MM.1S (cell line): ENCODE measurements at regions not wholly inside any gene's neighbourhood (a gene's known extent, or its start where the extent isn't known, plus 50 kb on each side); places are given as distances from the start of the nearest gene placed in this dataset.

Experiments used
- DNase-seq: peaks from one replicate; pipeline ENCODE4 v3.0.0-alpha.2; 2015
- H2AFZ ChIP-seq: fragments of 300-600 bp; sonication (generic); 2 replicates; pipeline ENCODE4 v1.6.0; 2016; ENCODE audit warnings: antibody characterized with exemption, low read length
- H3F3A ChIP-seq: fragments of 300-600 bp; sonication (generic); 2 replicates; pipeline ENCODE4 v1.6.1; 2016; ENCODE audit warnings: mild to moderate bottlenecking, antibody characterized with exemption, low read length, moderate library complexity, mixed read lengths; ENCODE audit not compliant: insufficient read depth
- H3K27ac ChIP-seq: fragments of 300-600 bp; sonication (generic); 2 replicates; pipeline ENCODE4 v1.5.1; 2016; ENCODE audit warnings: mild to moderate bottlenecking, low read length
- H3K27me3 ChIP-seq: fragments of 300-600 bp; sonication (generic); replicated peaks from 2 replicates; pipeline ENCODE4 v1.6.0; 2016; ENCODE audit warnings: low read length; ENCODE audit not compliant: insufficient read depth
- H3K36me3 ChIP-seq: fragments of 300-600 bp; sonication (generic); replicated peaks from 2 replicates; pipeline ENCODE4 v1.6.1; 2016; ENCODE audit warnings: mild to moderate bottlenecking, low read length, mixed read lengths; ENCODE audit not compliant: insufficient read depth
- H3K4me1 ChIP-seq: fragments of 300-600 bp; sonication (generic); 2 replicates; pipeline ENCODE4 v1.6.1; 2016; ENCODE audit warnings: low read length, mixed read lengths
- H3K4me2 ChIP-seq: fragments of 300-600 bp; sonication (generic); 2 replicates; pipeline ENCODE4 v1.6.0; 2016; ENCODE audit warnings: low read depth, low read length
- H3K4me3 ChIP-seq: fragments of 300-600 bp; sonication (generic); 2 replicates; pipeline ENCODE4 v1.5.1; 2016; ENCODE audit warnings: low read length, mixed read lengths
- H3K79me2 ChIP-seq: fragments of 300-600 bp; sonication (generic); 2 replicates; pipeline ENCODE4 v1.6.1; 2016; ENCODE audit warnings: mixed run types, low read length, mixed read lengths
- H3K9ac ChIP-seq: fragments of 300-600 bp; sonication (generic); 2 replicates; pipeline ENCODE4 v1.6.1; 2016; ENCODE audit warnings: low read length, mixed read lengths
- H3K9me2 ChIP-seq: fragments of 300-600 bp; sonication (generic); replicated peaks from 2 replicates; pipeline ENCODE4 v1.6.1; 2016; ENCODE audit warnings: mild to moderate bottlenecking, low read length, mixed read lengths; ENCODE audit not compliant: insufficient read depth
- H3K9me3 ChIP-seq: fragments of 300-600 bp; sonication (generic); replicated peaks from 2 replicates; pipeline ENCODE4 v1.6.1; 2016; ENCODE audit warnings: mild to moderate bottlenecking, low read length, mixed read lengths; ENCODE audit not compliant: insufficient read depth
- H4K20me1 ChIP-seq: fragments of 300-600 bp; sonication (generic); 2 replicates; pipeline ENCODE4 v1.6.1; 2016; ENCODE audit warnings: mild to moderate bottlenecking, low read length, moderate library complexity, mixed read lengths; ENCODE audit not compliant: insufficient read depth
- CTCF ChIP-seq: fragments of 300-600 bp; sonication (generic); IDR thresholded peaks from 2 replicates; pipeline ENCODE4 v1.5.1; 2016; ENCODE audit warnings: antibody characterized with exemption, low read length, mixed read lengths
- EZH2 ChIP-seq: fragments of 300-600 bp; sonication (generic); optimal IDR thresholded peaks from 2 replicates; pipeline ENCODE3; 2017; ENCODE audit warnings: low read depth, mild to moderate bottlenecking, antibody characterized with exemption, low read length, mixed read lengths
- EZH2phosphoT487 ChIP-seq: fragments of 300-600 bp; sonication (generic); IDR thresholded peaks from 2 replicates; pipeline ENCODE4 v1.6.1; 2018; ENCODE audit warnings: antibody characterized with exemption, low read length

GRCh38 chr3:176714034-176714433 lies 483.2 kb downstream of the TBL1XR1 start:
- no peaks in the 10 kb centered on the region for H3K36me3 ChIP-seq
- no peaks in the 10 kb centered on the region for H3K79me2 ChIP-seq
- H3K4me2 ChIP-seq: no peak overlapping the region
- H3K27ac ChIP-seq: no peak overlapping the region
- no peak overlapping the region for H2AFZ ChIP-seq
- no peaks in the 10 kb centered on the region for H3K9me2 ChIP-seq
- H3K4me3 ChIP-seq: no peak overlapping the region
- no peaks in the 10 kb centered on the region for H3K27me3 ChIP-seq
- no peaks in the 10 kb centered on the region for H4K20me1 ChIP-seq
- H3K4me1 ChIP-seq: no peaks in the 10 kb centered on the region
- TF ChIP-seq CTCF (no peak), EZH2phosphoT487 (no peak), EZH2 (no peak)
- H3K9me3 ChIP-seq: no peaks in the 10 kb centered on the region
- no peaks in the 10 kb centered on the region for H3F3A ChIP-seq
- H3K9ac ChIP-seq: no peak overlapping the region
- no peak for DNase-seq

GRCh38 chr3:176712191-176712590 lies 485.1 kb downstream of the TBL1XR1 start:
- Histone ChIP-seq H3K4me2 (no peak overlapping the region), H3K4me3 (no peak overlapping the region), H3K36me3 (no peaks in the 10 kb centered on the region), H3F3A (no peaks in the 10 kb centered on the region), H3K4me1 (no peaks in the 10 kb centered on the region), H3K27ac (no peak overlapping the region), H3K27me3 (no peaks in the 10 kb centered on the region), H2AFZ (no peak overlapping the region), H4K20me1 (no peaks in the 10 kb centered on the region), H3K9ac (no peak overlapping the region), H3K9me2 (no peaks in the 10 kb centered on the region), H3K79me2 (no peaks in the 10 kb centered on the region), H3K9me3 (no peaks in the 10 kb centered on the region)
- no peak for DNase-seq
- no peak for TF ChIP-seq CTCF
- TF ChIP-seq EZH2: no peak
- TF ChIP-seq EZH2phosphoT487: no peak

GRCh38 chr3:176699288-176699687 lies 498.0 kb downstream of the TBL1XR1 start:
- H3K4me2 ChIP-seq: peak overlapping the region; percentile 30; the same call in 1 of the 2 replicates
- peaks cover 4% of the 10 kb centered on the region; the same call in 1 of the 2 replicates for H3K4me1 ChIP-seq
- no peak for DNase-seq
- H3K36me3 ChIP-seq: no peaks in the 10 kb centered on the region
- H4K20me1 ChIP-seq: no peaks in the 10 kb centered on the region
- no peaks in the 10 kb centered on the region for H3K79me2 ChIP-seq
- no peak overlapping the region for H3K27ac ChIP-seq
- H3K4me3 ChIP-seq: peak overlapping the region; percentile 13; the same call in 1 of the 2 replicates
- TF ChIP-seq EZH2phosphoT487: no peak
- TF ChIP-seq EZH2: no peak
- TF ChIP-seq CTCF: no peak
- H3K9ac ChIP-seq: no peak overlapping the region
- H3K9me3 ChIP-seq: no peaks in the 10 kb centered on the region
- H3F3A ChIP-seq: no peaks in the 10 kb centered on the region
- no peaks in the 10 kb centered on the region for H3K27me3 ChIP-seq
- peak overlapping the region; percentile 11; the same call in 1 of the 2 replicates for H2AFZ ChIP-seq
- H3K9me2 ChIP-seq: no peaks in the 10 kb centered on the region
